Activated naive CD4-positive, alpha-beta T cell treated with anti-CD3 and anti-CD28 coated beads for 36 hours (primary cell): ENCODE measurements at regions not wholly inside any gene's neighbourhood (a gene's known extent, or its start where the extent isn't known, plus 50 kb on each side); places are given as distances from the start of the nearest gene placed in this dataset.
"Not testable (repeated sequence)": the region's sequence is repeated elsewhere in the genome, so short reads cannot be mapped to it uniquely, and the experiment has no call there.

Source experiments
- CTCF ChIA-PET: fragments of 350-600 bp; sonication (Branson Sonifier 250); formaldehyde crosslinking; loops from one replicate; lab custom pipeline; 2021; ENCODE audit warnings: antibody characterized with exemption; lab: Charles Lee
- DNase-seq: peaks from one replicate; pipeline ENCODE4 v3.0.0-alpha.2; 2020
- H3K27ac Mint-ChIP-seq: one replicate; pipeline ENCODE4 v1.8.0; 2021; ENCODE audit warnings: mild to moderate bottlenecking, mixed read lengths
- H3K27me3 Mint-ChIP-seq: one replicate; pipeline ENCODE4 v1.8.0; 2021; ENCODE audit warnings: low read depth, mixed read lengths
- H3K36me3 Mint-ChIP-seq: one replicate; pipeline ENCODE4 v1.8.0; 2021; ENCODE audit warnings: low read depth, mixed read lengths
- H3K4me1 Mint-ChIP-seq: one replicate; pipeline ENCODE4 v1.8.0; 2021; ENCODE audit warnings: low read depth, mixed read lengths
- H3K4me3 Mint-ChIP-seq: one replicate; pipeline ENCODE4 v1.8.0; 2021; ENCODE audit warnings: mild to moderate bottlenecking, moderate library complexity, mixed read lengths
- H3K9me3 Mint-ChIP-seq: one replicate; pipeline ENCODE4 v1.8.0; 2021; ENCODE audit warnings: mixed read lengths
- intact Hi-C: fragments of 100-400 bp; cut with micrococcal nuclease; formaldehyde crosslinking; loops from one replicate; pipeline ENCODE4 v1.15.1; 2023

DNA sequence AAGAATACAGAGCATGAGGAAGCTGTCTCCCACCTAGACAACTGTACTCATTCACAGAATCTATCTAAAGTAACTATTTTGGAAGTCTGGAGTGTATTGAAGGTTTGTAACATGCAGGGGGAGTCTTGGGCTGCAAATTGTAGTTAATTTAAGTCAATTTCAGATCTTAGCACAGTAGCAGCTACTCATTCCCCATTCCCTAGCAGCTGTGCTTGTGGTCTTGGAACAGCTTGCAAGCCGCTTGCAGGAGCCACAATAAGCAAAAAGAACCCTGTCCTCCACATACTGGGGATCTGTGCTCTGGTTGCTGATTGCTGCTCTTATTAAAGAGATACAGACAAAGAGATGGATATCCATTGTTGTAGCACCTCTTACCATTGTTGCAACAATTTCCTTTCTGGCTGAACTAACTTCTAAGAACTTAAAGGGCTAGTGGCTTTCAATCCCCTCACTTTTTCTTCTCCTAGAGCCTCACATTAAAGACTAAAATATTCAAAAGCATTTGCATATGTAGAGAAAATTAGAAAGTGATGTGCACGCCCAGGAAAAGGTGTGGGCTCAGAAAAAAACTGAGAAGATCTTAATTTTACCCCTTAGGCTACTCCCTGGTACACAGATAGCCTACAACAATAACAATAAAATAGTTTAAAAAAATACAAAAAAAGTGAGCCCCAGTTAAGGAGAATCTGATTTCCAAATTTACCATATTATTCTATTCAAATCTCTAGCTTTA, 1775.1 kb upstream of the PIK3C3 start:
- DNase-seq: no peak
- no peaks in the 10 kb centered on the region for H3K4me1 Mint-ChIP-seq
- no peaks in the 10 kb centered on the region for H3K27me3 Mint-ChIP-seq
- intact Hi-C loops: no loop called here
- no peak overlapping the region for H3K27ac Mint-ChIP-seq
- H3K4me3 Mint-ChIP-seq: no peak overlapping the region
- peaks cover 9% of the 10 kb centered on the region for H3K9me3 Mint-ChIP-seq
- CTCF ChIA-PET: interaction anchor here (0.7 kb wide), 1 partner anchor 171 kb away, joined by 3 read pairs; no protein-coding TSS in a partner anchor
- no peaks in the 10 kb centered on the region for H3K36me3 Mint-ChIP-seq

DNA sequence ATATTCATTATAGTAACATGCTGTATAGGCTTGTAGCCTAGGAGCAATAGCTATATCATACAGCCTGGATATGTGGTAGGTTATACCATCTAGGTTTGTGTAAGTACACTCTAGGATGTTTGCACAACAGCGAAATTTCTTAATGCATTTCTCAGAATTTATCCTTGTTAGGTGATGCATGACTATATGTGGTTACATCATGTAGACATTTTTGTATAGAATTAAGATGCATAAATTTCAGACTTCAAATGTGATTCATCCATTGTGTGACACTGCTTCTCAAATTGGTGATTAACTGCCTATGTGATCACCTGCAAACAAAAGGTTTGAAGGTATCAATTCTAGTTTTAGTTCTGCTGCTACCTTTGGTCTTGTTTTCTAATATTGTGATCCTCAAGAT, 1787.0 kb upstream of the PIK3C3 start:
- intact Hi-C loops: no loop called here
- no peaks in the 10 kb centered on the region for H3K27me3 Mint-ChIP-seq
- H3K9me3 Mint-ChIP-seq: peaks cover 8% of the 10 kb centered on the region
- H3K4me3 Mint-ChIP-seq: no peak overlapping the region
- no peak overlapping the region for H3K27ac Mint-ChIP-seq
- DNase-seq: no peak
- CTCF ChIA-PET: no interaction called here
- H3K4me1 Mint-ChIP-seq: no peaks in the 10 kb centered on the region
- no peaks in the 10 kb centered on the region for H3K36me3 Mint-ChIP-seq

- H3K27ac Mint-ChIP-seq: no peak overlapping the region
- DNase-seq: no peak
- intact Hi-C loops: no loop called here
- H3K9me3 Mint-ChIP-seq: peaks cover 6% of the 10 kb centered on the region
- H3K4me3 Mint-ChIP-seq: no peak overlapping the region
- no peaks in the 10 kb centered on the region for H3K27me3 Mint-ChIP-seq
- no peaks in the 10 kb centered on the region for H3K36me3 Mint-ChIP-seq
- CTCF ChIA-PET: no interaction called here
- no peaks in the 10 kb centered on the region for H3K4me1 Mint-ChIP-seq
Observed at GRCh38 chr18:40163254-40163653, 1791.8 kb upstream of the PIK3C3 start.

DNA sequence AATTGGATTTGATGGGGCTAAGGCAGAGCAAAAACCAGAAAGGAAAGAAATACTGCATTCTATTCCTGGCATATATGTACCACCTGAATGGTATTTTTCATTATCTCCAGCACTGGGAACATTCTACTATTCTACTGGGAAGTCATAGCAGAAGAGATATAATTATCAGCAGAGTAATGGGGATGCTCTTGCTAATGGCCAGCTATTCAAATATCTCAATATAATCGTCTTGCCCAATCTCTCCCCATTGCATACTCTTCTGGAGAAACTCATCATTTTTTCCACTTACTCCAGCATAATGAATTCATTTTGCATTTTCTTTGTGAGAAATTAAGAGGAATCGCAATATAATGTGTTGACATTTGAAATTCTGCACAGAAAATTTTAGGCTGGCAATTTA, 1794.7 kb upstream of the PIK3C3 start:
- Mint-ChIP-seq H3K4me1 (no peaks in the 10 kb centered on the region), H3K4me3 (no peak overlapping the region), H3K9me3 (peaks cover 5% of the 10 kb centered on the region), H3K36me3 (no peaks in the 10 kb centered on the region), H3K27me3 (no peaks in the 10 kb centered on the region), H3K27ac (no peak overlapping the region)
- DNase-seq: no peak
- intact Hi-C loops: no loop called here
- CTCF ChIA-PET: no interaction called here

DNA sequence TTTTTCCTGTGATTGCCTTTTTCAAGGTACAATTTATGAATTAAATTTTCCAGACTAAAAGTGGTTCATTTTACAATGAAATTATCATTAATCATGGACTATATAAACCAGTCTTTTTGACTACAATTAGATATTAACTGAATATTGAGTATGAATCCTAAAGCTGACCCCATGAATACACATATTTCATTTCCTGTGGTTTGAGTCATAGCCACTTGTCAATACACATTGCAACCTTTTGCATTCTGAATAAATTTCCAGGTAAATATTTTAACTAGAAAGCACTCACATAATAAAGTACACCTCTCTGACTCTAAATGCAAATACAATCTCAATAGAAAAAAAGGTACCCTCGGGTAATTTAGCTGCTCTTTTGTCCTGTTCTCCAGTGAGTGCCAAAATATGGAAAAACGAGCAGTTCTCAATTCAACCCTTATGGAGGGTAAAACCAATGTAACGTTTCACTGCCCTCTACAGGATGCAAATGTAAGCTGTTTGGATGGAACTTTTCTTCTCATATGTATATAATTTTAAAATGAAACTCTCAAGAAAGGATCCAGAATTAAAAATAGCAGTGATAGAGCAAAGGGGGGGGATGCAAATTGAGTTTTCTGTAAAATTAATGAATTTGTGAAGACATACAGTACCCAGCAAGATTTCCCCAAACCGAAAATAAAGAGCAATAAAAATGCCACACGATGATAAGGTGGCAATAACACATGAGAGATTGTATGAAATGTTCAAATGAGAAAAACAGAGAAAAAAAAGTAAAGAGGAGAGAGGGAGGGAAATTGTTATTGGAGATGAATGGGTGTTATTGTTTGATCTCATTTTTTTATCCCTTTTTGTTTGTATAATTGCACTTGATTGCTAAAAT, 1795.7 kb upstream of the PIK3C3 start:
- Mint-ChIP-seq H3K9me3 (peaks cover 5% of the 10 kb centered on the region), H3K4me3 (no peak overlapping the region), H3K27ac (no peak overlapping the region), H3K36me3 (no peaks in the 10 kb centered on the region), H3K4me1 (no peaks in the 10 kb centered on the region), H3K27me3 (no peaks in the 10 kb centered on the region)
- DNase-seq: no peak
- intact Hi-C loops: no loop called here
- CTCF ChIA-PET: no interaction called here

- intact Hi-C loops: no loop called here
- no peak overlapping the region for H3K4me3 Mint-ChIP-seq
- CTCF ChIA-PET: no interaction called here
Observed at GRCh38 chr18:40157120-40157519, 1797.9 kb upstream of the PIK3C3 start.

DNA sequence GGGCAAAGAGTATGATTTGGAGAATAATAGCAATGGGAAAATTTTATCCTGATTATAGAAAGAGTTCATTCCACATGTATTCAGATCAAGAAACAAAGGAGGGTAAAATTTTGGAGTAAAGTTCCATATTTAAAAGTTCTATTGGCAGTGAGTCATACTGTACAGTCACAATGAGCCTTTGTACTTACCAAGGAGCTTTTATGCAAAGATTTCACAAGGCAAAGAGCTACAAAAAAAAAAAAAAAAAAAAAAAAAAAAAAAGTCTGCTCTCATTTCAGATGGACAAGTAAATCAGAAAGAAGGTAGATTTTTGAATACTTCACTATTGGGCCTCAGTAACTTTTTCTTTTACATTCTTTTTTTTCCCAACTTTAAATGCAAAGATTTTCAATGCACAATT, 1802.2 kb upstream of the PIK3C3 start:
- peaks cover 4% of the 10 kb centered on the region for H3K9me3 Mint-ChIP-seq
- H3K4me3 Mint-ChIP-seq: no peak overlapping the region
- H3K27ac Mint-ChIP-seq: no peak overlapping the region
- DNase-seq: no peak
- intact Hi-C loops: no loop called here
- H3K4me1 Mint-ChIP-seq: no peaks in the 10 kb centered on the region
- no peaks in the 10 kb centered on the region for H3K36me3 Mint-ChIP-seq
- H3K27me3 Mint-ChIP-seq: no peaks in the 10 kb centered on the region
- CTCF ChIA-PET: no interaction called here

More at GRCh38 chr18:40157120-40157519, 1797.9 kb upstream of the PIK3C3 start:
- no peak for DNase-seq
- Mint-ChIP-seq H3K36me3 (no peaks in the 10 kb centered on the region), H3K9me3 (peaks cover 5% of the 10 kb centered on the region), H3K27ac (no peak overlapping the region), H3K27me3 (no peaks in the 10 kb centered on the region), H3K4me1 (no peaks in the 10 kb centered on the region)

DNA sequence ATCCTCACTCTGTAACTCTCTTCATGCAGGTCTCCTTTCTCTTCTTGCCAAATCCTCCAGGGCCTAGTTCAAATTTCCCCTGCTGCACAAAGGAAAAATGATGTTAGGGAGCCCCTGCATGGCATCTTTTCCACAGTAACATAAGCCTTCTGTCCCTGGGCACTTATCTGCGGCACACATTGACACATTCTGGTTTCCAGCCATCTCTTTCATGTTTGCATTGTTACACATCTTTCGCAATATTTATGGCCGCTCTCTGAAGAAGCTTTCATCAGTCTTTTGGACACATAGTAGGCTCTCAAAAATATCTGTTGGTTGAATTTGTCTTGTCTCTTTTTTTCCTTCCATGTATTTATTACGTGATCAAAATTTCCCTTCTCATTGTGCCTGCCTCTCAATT, 1806.1 kb upstream of the PIK3C3 start:
- H3K27me3 Mint-ChIP-seq: no peaks in the 10 kb centered on the region
- intact Hi-C loops: no loop called here
- CTCF ChIA-PET: no interaction called here

DNA sequence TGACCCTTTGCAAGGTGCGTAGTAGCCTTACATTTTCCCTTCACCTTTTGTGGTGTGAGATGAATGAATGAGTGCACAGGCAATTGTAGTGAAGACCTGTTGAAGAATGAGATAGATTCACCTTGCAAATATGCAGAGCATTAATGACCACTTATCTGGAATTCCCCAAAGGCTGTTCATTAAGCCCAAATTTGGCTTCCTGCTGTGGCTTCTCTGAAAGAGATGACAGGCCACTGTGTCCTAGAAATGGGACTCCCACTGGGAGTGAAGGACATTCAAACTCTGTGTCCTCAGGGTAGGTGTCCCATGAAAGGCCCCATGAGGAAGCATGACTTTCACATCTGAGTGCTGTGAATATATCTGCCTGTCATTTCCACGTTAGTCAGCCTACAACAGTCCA, 1821.8 kb upstream of the PIK3C3 start:
- Mint-ChIP-seq H3K4me3 (no peak overlapping the region), H3K4me1 (no peaks in the 10 kb centered on the region), H3K27ac (no peak overlapping the region), H3K36me3 (no peaks in the 10 kb centered on the region), H3K9me3 (peaks cover 7% of the 10 kb centered on the region), H3K27me3 (no peaks in the 10 kb centered on the region)
- CTCF ChIA-PET: no interaction called here
- no peak for DNase-seq
- intact Hi-C loops: no loop called here

More for the DNA sequence above, 1806.1 kb upstream of the PIK3C3 start:
- no peak for DNase-seq
- H3K36me3 Mint-ChIP-seq: no peaks in the 10 kb centered on the region
- H3K4me1 Mint-ChIP-seq: no peaks in the 10 kb centered on the region
- peaks cover 6% of the 10 kb centered on the region for H3K9me3 Mint-ChIP-seq
- no peak overlapping the region for H3K4me3 Mint-ChIP-seq
- H3K27ac Mint-ChIP-seq: no peak overlapping the region

DNA sequence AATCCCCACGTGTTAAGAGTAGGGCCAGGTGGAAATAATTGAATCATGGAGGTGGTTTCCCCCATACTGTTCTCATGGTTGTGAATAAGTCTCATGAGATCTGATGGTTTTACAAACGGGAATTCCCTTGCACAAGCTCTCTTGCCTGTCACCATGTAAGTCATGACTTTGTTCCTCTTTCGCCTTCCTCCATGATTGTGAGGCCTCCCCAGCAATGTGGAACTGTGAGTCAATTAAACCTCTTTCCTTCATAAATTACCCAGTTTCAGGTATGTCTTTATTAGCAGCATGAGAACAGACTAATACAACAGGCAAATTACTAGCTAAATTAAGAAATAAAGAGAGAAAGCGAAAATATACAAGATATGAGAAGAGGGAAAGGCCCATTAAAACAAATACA, 1822.6 kb upstream of the PIK3C3 start:
- intact Hi-C loops, H3K9me3 Mint-ChIP-seq, CTCF ChIA-PET, H3K27me3 Mint-ChIP-seq, H3K4me3 Mint-ChIP-seq, DNase-seq, H3K4me1 Mint-ChIP-seq, H3K36me3 Mint-ChIP-seq, H3K27ac Mint-ChIP-seq: not testable (repeated sequence)

GRCh38 chr18:40124107-40124506, 1830.9 kb upstream of the PIK3C3 start:
- intact Hi-C loops: no loop called here
- peaks cover 4% of the 10 kb centered on the region for H3K9me3 Mint-ChIP-seq
- H3K36me3 Mint-ChIP-seq: no peaks in the 10 kb centered on the region
- H3K4me1 Mint-ChIP-seq: no peaks in the 10 kb centered on the region
- H3K27me3 Mint-ChIP-seq: no peaks in the 10 kb centered on the region
- H3K4me3 Mint-ChIP-seq: no peak overlapping the region
- no peak for DNase-seq
- H3K27ac Mint-ChIP-seq: no peak overlapping the region
- CTCF ChIA-PET: no interaction called here

- H3K4me3 Mint-ChIP-seq: no peak overlapping the region
- CTCF ChIA-PET: no interaction called here
- H3K36me3 Mint-ChIP-seq: no peaks in the 10 kb centered on the region
- intact Hi-C loops: no loop called here
- H3K4me1 Mint-ChIP-seq: no peaks in the 10 kb centered on the region
- H3K27ac Mint-ChIP-seq: no peak overlapping the region
- DNase-seq: no peak
- H3K9me3 Mint-ChIP-seq: peaks cover 5% of the 10 kb centered on the region
- H3K27me3 Mint-ChIP-seq: no peaks in the 10 kb centered on the region
Observed at GRCh38 chr18:40120796-40121391, 1834.1 kb upstream of the PIK3C3 start.
